Astrocyte (in vitro differentiated cells and primary cell): ENCODE measurements at regions not wholly inside any gene's neighbourhood (a gene's known extent, or its start where the extent isn't known, plus 50 kb on each side); places are given as distances from the start of the nearest gene placed in this dataset.

Experiments
- CTCF ChIP-seq: IDR thresholded peaks from 2 replicates; pipeline ENCODE4 v1.5.1; 2011; ENCODE audit warnings: low read depth, mild to moderate bottlenecking, inconsistent platforms, low read length, moderate library complexity; ENCODE audit not compliant: insufficient read depth
- EZH2 ChIP-seq: IDR thresholded peaks from 2 replicates; pipeline ENCODE4 v1.6.1; 2012; ENCODE audit warnings: mild to moderate bottlenecking, low read length, inconsistent platforms; ENCODE audit not compliant: insufficient read depth

GRCh38 chr7:101747879-101748345 is 69.5 kb upstream of the CUX1 start:
- TF ChIP-seq CTCF = no peak
- TF ChIP-seq EZH2 = peak; percentile 55
